Adrenal gland (tissue), 9 donors: ENCODE measurements at regions not wholly inside any gene's neighbourhood (a gene's known extent, or its start where the extent isn't known, plus 50 kb on each side); places are given as distances from the start of the nearest gene placed in this dataset.
A peak's percentile ranks its signal among the peaks of the same experiment; 100 is the strongest.

Experiments used
- DNase-seq, 7 donors: peaks; one replicate each; pipeline ENCODE4 v3.0.0-alpha.2; 2019 to 2020
- H3K27ac ChIP-seq, 5 donors: fragments of 200-600 bp; sonication (generic) in 4 of 5; 1 replicate in 3 of 5; 2 replicates in 2 of 5; pipeline versions ENCODE4 v1.5.1 to v1.8.0; 2016 to 2020; ENCODE audit warnings: mild to moderate bottlenecking in 1 of 5
- H3K27me3 ChIP-seq: fragments of 200-600 bp; 2 replicates; pipeline ENCODE4 v1.8.0; 2021
- H3K36me3 ChIP-seq, 2 donors: fragments of 200-600 bp; replicated peaks in 1 of 2; 1 replicate in 1 of 2; 2 replicates in 1 of 2; pipeline versions ENCODE4 v1.5.1 to v1.8.0; 2018 to 2022
- H3K4me1 ChIP-seq, 2 donors: fragments of 200-600 bp; replicated peaks in 1 of 2; 1 replicate in 1 of 2; 2 replicates in 1 of 2; pipeline versions ENCODE4 v1.5.1 to v1.8.0; 2018 to 2021
- H3K4me3 ChIP-seq, 4 donors: fragments of 200-600 bp; sonication (generic) in 3 of 4; one replicate each; pipeline ENCODE4 v1.5.1; 2016 to 2018
- H3K9me3 ChIP-seq, 3 donors: fragments of 200-600 bp; sonication (generic) in 1 of 3; replicated peaks in 1 of 3; 1 replicate in 2 of 3; 2 replicates in 1 of 3; pipeline versions ENCODE4 v1.5.1 to v1.8.0; 2016 to 2021
- POLR2A ChIP-seq, 2 donors: fragments of 450-650 bp; IDR thresholded peaks; one replicate each; pipeline ENCODE4 v1.6.1; 2017; ENCODE audit warnings: antibody characterized with exemption in 2 of 2, mild to moderate bottlenecking in 2 of 2, moderate library complexity in 1 of 2
- WGBS, 4 donors: extraction: QIAGEN DNeasy Blood & Tissue Kit in 2 of 4; methylation state at CpG; one replicate each; pipeline versions ENCODE4 v1.1.5 to v1.1.7; 2013 to 2017; 5-methylcytosine and 5-hydroxymethylcytosine counted together
- intact Hi-C, 2 donors: fragments of 100-400 bp; cut with DNase I; formaldehyde crosslinking; loops; one replicate each; pipeline versions ENCODE4 v1.14.1 to v1.15.0; 2022 to 2023
- TF ChIP-seq, protein P1 (sequence below), 6 experiments: fragments of 450-650 bp in 4 of 6; fragments of 200-600 bp in 2 of 6; sonication (generic) in 1 of 6; IDR thresholded peaks; 1 replicate in 5 of 6; 2 replicates in 1 of 6; pipeline versions ENCODE4 v1.5.1 to v1.8.0; 2016 to 2021; ENCODE audit warnings: antibody characterized with exemption in 6 of 6, mild to moderate bottlenecking in 2 of 6, moderate library complexity in 1 of 6
- donor health status: healthy with polysubstance abuse.
- donor health status: Bipolar disorder and iron deficiency.
- donor health status: DM: yes; HTN: yes; CAD: no.
- donor health status: DM: no; HTN: no; CAD: no.
- donor health status: DM: no; HTN: no; CAD: no.

DNA sequence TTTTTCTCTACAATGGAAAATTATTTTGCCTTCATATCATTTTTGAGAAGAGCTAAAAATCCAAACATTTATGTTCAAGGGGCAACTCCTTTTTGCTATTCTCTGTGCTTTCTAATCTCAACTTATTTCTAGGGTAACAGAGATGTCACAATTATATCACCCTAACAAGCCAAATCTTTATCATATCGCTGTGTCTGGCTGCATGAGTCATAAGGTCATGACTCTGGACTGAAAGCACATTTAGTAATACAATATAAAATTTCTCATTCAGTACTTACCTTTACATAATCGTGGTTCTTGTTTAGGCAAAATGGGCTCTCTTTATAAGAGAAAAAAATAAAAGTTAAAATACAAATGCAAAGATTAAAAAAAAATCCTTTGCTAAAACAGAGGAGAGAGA is 326.0 kb downstream of the CASP12 start:
- no peak overlapping the region for H3K27ac ChIP-seq
- H3K4me1 ChIP-seq = peaks cover 0 to 5% of the 10 kb centered on the region in 2 donors
- peak in 1 of 7 donors; percentile 11 for DNase-seq
- intact Hi-C loops = no loop called here
- 38 to 51% (median 44%) methylated on average over 2 of the region's 2 CpGs for WGBS, 4 donors
- H3K9me3 ChIP-seq = no peaks in the 10 kb centered on the region
- TF ChIP-seq POLR2A (IDR thresholded peaks at IDR 0.05) = no peak
- TF ChIP-seq, protein P1, sequence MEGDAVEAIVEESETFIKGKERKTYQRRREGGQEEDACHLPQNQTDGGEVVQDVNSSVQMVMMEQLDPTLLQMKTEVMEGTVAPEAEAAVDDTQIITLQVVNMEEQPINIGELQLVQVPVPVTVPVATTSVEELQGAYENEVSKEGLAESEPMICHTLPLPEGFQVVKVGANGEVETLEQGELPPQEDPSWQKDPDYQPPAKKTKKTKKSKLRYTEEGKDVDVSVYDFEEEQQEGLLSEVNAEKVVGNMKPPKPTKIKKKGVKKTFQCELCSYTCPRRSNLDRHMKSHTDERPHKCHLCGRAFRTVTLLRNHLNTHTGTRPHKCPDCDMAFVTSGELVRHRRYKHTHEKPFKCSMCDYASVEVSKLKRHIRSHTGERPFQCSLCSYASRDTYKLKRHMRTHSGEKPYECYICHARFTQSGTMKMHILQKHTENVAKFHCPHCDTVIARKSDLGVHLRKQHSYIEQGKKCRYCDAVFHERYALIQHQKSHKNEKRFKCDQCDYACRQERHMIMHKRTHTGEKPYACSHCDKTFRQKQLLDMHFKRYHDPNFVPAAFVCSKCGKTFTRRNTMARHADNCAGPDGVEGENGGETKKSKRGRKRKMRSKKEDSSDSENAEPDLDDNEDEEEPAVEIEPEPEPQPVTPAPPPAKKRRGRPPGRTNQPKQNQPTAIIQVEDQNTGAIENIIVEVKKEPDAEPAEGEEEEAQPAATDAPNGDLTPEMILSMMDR (IDR thresholded peaks at IDR 0.05) = no peak
- H3K4me3 ChIP-seq = no peak overlapping the region
- no peaks in the 10 kb centered on the region for H3K36me3 ChIP-seq
- H3K27me3 ChIP-seq = no peaks in the 10 kb centered on the region

DNA sequence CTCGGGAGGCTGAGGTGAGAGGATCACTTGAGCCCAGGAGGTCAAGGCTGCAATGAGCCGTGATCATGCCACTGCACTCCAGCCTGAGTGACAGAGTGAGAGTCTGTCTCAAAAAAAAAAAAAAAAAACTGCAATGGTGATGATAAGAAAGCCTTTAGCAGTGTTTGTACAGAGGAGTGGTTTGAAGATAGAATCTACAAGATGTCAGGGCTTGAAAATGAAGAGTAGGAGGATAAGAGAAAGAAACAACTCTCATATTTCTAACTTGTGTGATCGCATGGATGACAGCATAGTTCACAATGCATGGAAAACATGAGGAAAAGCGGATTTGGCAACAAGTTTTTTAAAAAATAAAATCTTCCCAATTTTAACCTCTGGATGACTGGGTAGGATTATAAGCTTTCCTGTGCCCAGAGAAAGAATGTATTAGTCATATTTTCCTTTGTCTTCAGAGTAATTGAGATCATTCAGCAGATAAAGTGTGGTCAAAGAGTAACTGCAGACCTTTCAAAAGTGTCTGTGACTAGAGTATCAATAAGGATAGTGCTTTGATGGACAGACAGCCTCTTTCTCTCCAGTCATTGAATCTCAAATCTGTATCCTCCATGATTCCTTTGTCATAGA is 328.1 kb downstream of the CASP12 start:
- no peaks in the 10 kb centered on the region for H3K36me3 ChIP-seq
- H3K4me1 ChIP-seq = peaks cover 0 to 5% of the 10 kb centered on the region in 2 donors
- DNase-seq = no peak
- intact Hi-C loops = no loop called here
- H3K9me3 ChIP-seq = no peaks in the 10 kb centered on the region
- H3K27ac ChIP-seq = no peak overlapping the region
- TF ChIP-seq POLR2A (IDR thresholded peaks at IDR 0.05) = no peak
- TF ChIP-seq, protein P1 (IDR thresholded peaks at IDR 0.05) = no peak
- WGBS, 4 donors = 68 to 72% (median 72%) methylated on average over 4 of the region's 4 CpGs
- no peak overlapping the region for H3K4me3 ChIP-seq
- H3K27me3 ChIP-seq = no peaks in the 10 kb centered on the region

DNA sequence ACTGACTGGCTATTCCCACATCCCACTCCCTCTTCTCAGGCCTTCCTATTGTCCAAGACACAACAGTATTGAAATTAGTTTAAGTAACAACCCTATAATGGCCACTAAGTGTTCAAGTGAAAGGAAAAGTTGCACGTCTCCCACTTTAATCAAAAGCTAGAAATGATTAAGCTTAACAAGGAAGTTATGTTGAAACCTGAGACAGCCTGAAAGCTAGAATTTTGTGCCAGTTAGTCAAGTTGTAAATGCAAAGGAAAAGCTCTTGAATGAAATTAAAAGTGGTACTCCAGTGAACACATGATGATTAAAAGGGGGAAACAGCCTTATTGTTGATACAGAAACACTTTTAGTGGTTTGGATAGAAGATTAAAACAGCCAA is 332.7 kb downstream of the CASP12 start:
- H3K4me1 ChIP-seq = no peaks in the 10 kb centered on the region
- 41 to 90% (median 86%) methylated on average over 1 of the region's 1 CpG for WGBS, 4 donors
- intact Hi-C loops = no loop called here
- H3K27me3 ChIP-seq = no peaks in the 10 kb centered on the region
- H3K36me3 ChIP-seq = no peaks in the 10 kb centered on the region
- no peak for DNase-seq
- TF ChIP-seq, protein P1 (IDR thresholded peaks at IDR 0.05) = no peak
- TF ChIP-seq POLR2A (IDR thresholded peaks at IDR 0.05) = no peak
- no peaks in the 10 kb centered on the region for H3K9me3 ChIP-seq
- H3K4me3 ChIP-seq = no peak overlapping the region
- no peak overlapping the region for H3K27ac ChIP-seq

DNA sequence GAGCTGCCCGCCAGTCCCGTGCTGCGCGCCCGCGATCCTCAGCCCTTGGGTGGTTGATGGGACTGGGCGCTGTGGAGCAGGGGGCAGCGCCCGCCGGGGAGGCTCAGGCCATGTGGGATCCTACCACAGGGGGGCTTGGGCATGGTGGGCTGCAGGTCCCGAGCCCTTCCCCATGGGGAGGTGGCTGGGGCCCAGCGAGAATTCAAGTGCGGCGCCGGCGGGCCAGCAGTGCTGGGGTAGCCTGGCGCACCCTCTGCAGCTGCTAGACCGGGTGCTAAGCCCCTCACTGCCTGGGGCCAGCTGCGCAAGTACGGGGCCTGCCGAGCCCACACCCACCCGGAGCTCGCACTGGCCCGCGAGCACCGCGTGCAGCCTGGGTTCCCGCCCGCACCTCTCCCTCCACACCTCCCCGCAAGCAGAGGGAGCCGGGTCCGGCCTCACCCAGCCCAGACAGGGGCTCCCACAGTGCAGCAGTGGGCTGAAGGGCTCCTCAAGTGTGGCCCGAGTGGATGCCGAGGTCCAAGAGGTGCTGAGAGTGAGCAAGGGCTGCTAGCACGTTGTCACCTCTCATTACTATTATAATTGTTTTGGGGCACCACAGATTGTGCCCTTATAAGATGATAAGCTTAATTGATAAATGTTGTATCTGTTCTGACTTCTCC is 333.2 kb downstream of the CASP12 start:
- TF ChIP-seq, protein P1 (IDR thresholded peaks at IDR 0.05) = no peak
- TF ChIP-seq POLR2A (IDR thresholded peaks at IDR 0.05) = no peak
- H3K4me3 ChIP-seq = no peak overlapping the region
- H3K27ac ChIP-seq = no peak overlapping the region
- intact Hi-C loops = no loop called here
- 94 to 98% (median 97%) methylated on average over 7 to 35 of the region's 35 CpGs for WGBS, 4 donors
- no peaks in the 10 kb centered on the region for H3K36me3 ChIP-seq
- no peaks in the 10 kb centered on the region for H3K9me3 ChIP-seq
- DNase-seq = no peak
- no peaks in the 10 kb centered on the region for H3K27me3 ChIP-seq
- no peaks in the 10 kb centered on the region for H3K4me1 ChIP-seq
